KMS-11 (cell line): ENCODE measurements at regions not wholly inside any gene's neighbourhood (a gene's known extent, or its start where the extent isn't known, plus 50 kb on each side); places are given as distances from the start of the nearest gene placed in this dataset.
"Not testable (repeated sequence)": the region's sequence is repeated elsewhere in the genome, so short reads cannot be mapped to it uniquely, and the experiment has no call there.

ENCODE experiments used
- H2AFZ ChIP-seq: fragments of 200-600 bp; sonication (generic); 2 replicates; pipeline ENCODE4 v1.6.1; 2016; ENCODE audit warnings: antibody characterized with exemption, mixed run types, low read depth
- H3K27ac ChIP-seq: fragments of 200-600 bp; sonication (generic); 2 replicates; pipeline ENCODE4 v1.6.1; 2016; ENCODE audit warnings: mild to moderate bottlenecking, mixed run types
- H3K27me3 ChIP-seq: fragments of 200-600 bp; sonication (generic); 2 replicates; pipeline ENCODE4 v1.6.1; 2017; ENCODE audit warnings: mild to moderate bottlenecking, low read depth, mixed run types, moderate library complexity; ENCODE audit not compliant: insufficient read depth
- H3K36me3 ChIP-seq: fragments of 200-600 bp; sonication (generic); 2 replicates; pipeline ENCODE4 v1.6.1; 2017; ENCODE audit warnings: mild to moderate bottlenecking, mixed run types; ENCODE audit not compliant: insufficient read depth
- H3K4me1 ChIP-seq: fragments of 200-600 bp; sonication (generic); 2 replicates; pipeline ENCODE4 v1.6.1; 2016; ENCODE audit warnings: mild to moderate bottlenecking, low read depth, mixed run types; ENCODE audit not compliant: poor library complexity, severe bottlenecking
- H3K4me2 ChIP-seq: fragments of 200-600 bp; sonication (generic); 2 replicates; pipeline ENCODE4 v1.7.0; 2016; ENCODE audit warnings: mild to moderate bottlenecking, mixed run types
- H3K4me3 ChIP-seq: fragments of 200-600 bp; sonication (generic); IDR thresholded peaks from 2 replicates; pipeline ENCODE4 v1.6.1; 2017; ENCODE audit warnings: low read depth, low read length, mixed read lengths; ENCODE audit not compliant: insufficient read depth
- H3K79me2 ChIP-seq: fragments of 200-600 bp; sonication (generic); 2 replicates; pipeline ENCODE4 v1.6.1; 2016; ENCODE audit warnings: low read depth, mixed run types; ENCODE audit not compliant: insufficient read depth
- H3K9ac ChIP-seq: fragments of 200-600 bp; sonication (generic); 2 replicates; pipeline ENCODE4 v1.6.1; 2016; ENCODE audit warnings: mild to moderate bottlenecking, mixed run types
- H4K20me1 ChIP-seq: fragments of 200-600 bp; sonication (generic); 2 replicates; pipeline ENCODE4 v1.6.1; 2016; ENCODE audit warnings: mild to moderate bottlenecking, mixed run types; ENCODE audit not compliant: insufficient read depth
- CTCF ChIP-seq: fragments of 200-600 bp; sonication (generic); conservative IDR thresholded peaks from 2 replicates; pipeline ENCODE4 v1.6.1; 2017; ENCODE audit warnings: low read depth, mild to moderate bottlenecking, antibody characterized with exemption, low read length, moderate library complexity, mixed read lengths

GRCh38 chr2:10196948-10197696, 74.6 kb downstream of the RRM2 start:
- TF ChIP-seq CTCF, result no peak
- Histone ChIP-seq H3K79me2 (no peaks in the 10 kb centered on the region), H3K27ac (no peak overlapping the region), H3K9ac (no peak overlapping the region), H4K20me1 (no peaks in the 10 kb centered on the region), H3K4me1 (no peaks in the 10 kb centered on the region), H3K27me3 (no peaks in the 10 kb centered on the region), H3K4me2 (no peak overlapping the region), H2AFZ (no peak overlapping the region), H3K36me3 (no peaks in the 10 kb centered on the region), H3K4me3 (no peak overlapping the region)

- no peaks in the 10 kb centered on the region for H3K36me3 ChIP-seq
- H3K79me2 ChIP-seq, result no peaks in the 10 kb centered on the region
- no peak overlapping the region for H3K4me3 ChIP-seq
- H3K27ac ChIP-seq, result no peak overlapping the region
- no peak for TF ChIP-seq CTCF
- no peak overlapping the region for H3K9ac ChIP-seq
- H3K4me1 ChIP-seq, result no peaks in the 10 kb centered on the region
- no peaks in the 10 kb centered on the region for H4K20me1 ChIP-seq
- H3K4me2 ChIP-seq, result no peak overlapping the region
- H3K27me3 ChIP-seq, result no peaks in the 10 kb centered on the region
- H2AFZ ChIP-seq, result no peak overlapping the region
Measured at GRCh38 chr2:10197697-10198076, 75.1 kb downstream of the RRM2 start.

GRCh38 chr2:10198482-10198881, 75.9 kb downstream of the RRM2 start:
- not testable (repeated sequence) for H3K4me3 ChIP-seq, H3K36me3 ChIP-seq, H3K27me3 ChIP-seq, H3K9ac ChIP-seq, H3K79me2 ChIP-seq, H4K20me1 ChIP-seq, H3K4me1 ChIP-seq, H3K27ac ChIP-seq, H2AFZ ChIP-seq, H3K4me2 ChIP-seq

GRCh38 chr2:10201201-10201600, 78.7 kb downstream of the RRM2 start:
- no peak overlapping the region for H3K4me3 ChIP-seq
- H2AFZ ChIP-seq, result no peak overlapping the region
- H3K4me2 ChIP-seq, result no peak overlapping the region
- no peaks in the 10 kb centered on the region for H4K20me1 ChIP-seq
- H3K4me1 ChIP-seq, result no peaks in the 10 kb centered on the region
- no peaks in the 10 kb centered on the region for H3K36me3 ChIP-seq
- H3K9ac ChIP-seq, result no peak overlapping the region
- TF ChIP-seq CTCF, result no peak
- no peak overlapping the region for H3K27ac ChIP-seq
- H3K79me2 ChIP-seq, result no peaks in the 10 kb centered on the region
- no peaks in the 10 kb centered on the region for H3K27me3 ChIP-seq

- Histone ChIP-seq H3K27ac (no peak overlapping the region), H3K36me3 (no peaks in the 10 kb centered on the region)
- TF ChIP-seq CTCF, result no peak
Measured at GRCh38 chr2:10202131-10202665, 79.7 kb downstream of the RRM2 start.

More at GRCh38 chr2:10202131-10202665, 79.7 kb downstream of the RRM2 start:
- no peaks in the 10 kb centered on the region for H3K4me1 ChIP-seq
- H3K4me3 ChIP-seq, result no peak overlapping the region
- H3K79me2 ChIP-seq, result no peaks in the 10 kb centered on the region
- H3K4me2 ChIP-seq, result no peak overlapping the region
- no peak overlapping the region for H2AFZ ChIP-seq
- no peaks in the 10 kb centered on the region for H4K20me1 ChIP-seq
- no peak overlapping the region for H3K9ac ChIP-seq
- no peaks in the 10 kb centered on the region for H3K27me3 ChIP-seq
